Stimulated activated CD4-positive, alpha-beta T cell treated with anti-CD3 and anti-CD28 coated beads, Interleukin-15, amount 100 ng/mL, for 48 hours (primary cell): ENCODE measurements at regions not wholly inside any gene's neighbourhood (a gene's known extent, or its start where the extent isn't known, plus 50 kb on each side); places are given as distances from the start of the nearest gene placed in this dataset.

ENCODE experiments used
- DNase-seq, 2 donors: peaks; one replicate each; pipeline ENCODE4 v3.0.0-alpha.2; 2020; ENCODE audit warnings: low read depth in 2 of 2

DNA sequence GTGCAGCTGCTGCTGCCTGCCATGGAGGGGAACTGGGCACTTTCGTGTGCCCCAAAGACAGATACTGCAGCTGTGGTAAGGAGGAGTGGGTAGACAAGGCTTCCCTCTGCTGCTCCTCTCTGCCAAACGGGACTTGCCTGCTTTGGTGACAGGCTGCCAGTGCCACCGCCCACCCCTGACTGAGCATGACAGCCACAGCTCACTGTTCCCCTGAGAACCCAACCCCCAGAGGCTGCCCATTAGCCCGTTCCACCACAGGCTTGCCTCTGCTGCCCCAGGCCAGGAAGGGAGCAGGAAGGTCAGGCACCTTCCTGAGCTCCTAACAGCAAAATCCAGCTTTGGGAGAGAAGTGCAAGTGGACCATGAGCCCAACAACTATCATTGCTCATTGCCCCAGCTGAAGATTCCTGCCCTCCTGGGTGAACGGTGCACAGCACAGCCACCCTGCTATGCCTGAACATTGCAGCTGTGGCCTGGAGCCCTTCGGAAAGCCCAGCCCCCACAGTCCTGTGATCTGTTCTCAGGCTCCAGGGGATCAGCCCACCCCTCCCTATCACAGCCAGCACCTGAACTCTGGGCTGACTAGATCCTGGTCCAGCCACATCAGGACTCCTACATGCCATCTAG lies 58.7 kb upstream of the ANTXRL start:
- no peak for DNase-seq

DNA sequence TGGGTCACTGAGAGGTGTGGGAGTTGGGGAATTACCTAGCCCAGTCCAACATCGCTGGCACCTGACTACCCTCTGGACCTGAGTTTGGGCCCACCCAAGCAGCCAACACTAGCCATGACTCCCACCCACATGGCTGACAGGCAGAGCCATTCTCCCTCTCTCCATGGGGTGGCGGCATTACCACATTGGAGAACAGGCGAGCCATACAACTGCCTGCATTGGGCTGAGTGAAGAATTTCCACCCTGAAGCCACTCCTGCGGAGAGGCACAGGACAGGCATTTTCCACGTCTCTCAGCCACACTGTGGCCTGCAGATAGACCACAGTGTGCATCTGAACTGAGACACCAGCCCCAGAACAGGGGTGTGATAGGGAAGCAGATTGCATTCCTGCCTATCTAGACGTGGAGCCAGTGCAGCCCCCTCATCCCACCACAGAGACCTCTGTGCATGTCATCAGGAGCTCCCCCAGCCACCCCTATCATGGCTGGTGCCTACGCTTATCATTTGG lies 58.2 kb upstream of the ANTXRL start:
- DNase-seq, result peak; percentile 37 to 62

DNA sequence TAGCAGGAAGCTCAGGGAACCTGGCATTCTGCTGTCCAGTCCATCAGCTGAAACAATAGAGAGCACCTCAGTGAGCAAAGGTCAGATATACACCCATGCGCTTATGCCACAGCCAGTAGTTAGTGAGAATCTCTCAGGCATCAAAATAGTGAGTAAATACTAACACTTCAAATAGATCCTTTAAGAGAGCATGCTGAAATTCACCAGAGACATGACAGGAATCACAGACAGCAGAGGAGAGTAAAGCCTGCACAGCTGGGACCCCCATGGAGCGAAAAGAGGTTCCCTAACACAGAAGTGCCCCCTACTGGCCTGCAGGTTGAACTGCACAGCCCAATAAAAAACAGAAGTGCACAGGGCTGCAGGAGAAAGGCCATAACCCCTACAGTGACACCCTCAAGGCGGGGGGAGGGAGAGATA lies 57.6 kb upstream of the ANTXRL start:
- no peak for DNase-seq

DNA sequence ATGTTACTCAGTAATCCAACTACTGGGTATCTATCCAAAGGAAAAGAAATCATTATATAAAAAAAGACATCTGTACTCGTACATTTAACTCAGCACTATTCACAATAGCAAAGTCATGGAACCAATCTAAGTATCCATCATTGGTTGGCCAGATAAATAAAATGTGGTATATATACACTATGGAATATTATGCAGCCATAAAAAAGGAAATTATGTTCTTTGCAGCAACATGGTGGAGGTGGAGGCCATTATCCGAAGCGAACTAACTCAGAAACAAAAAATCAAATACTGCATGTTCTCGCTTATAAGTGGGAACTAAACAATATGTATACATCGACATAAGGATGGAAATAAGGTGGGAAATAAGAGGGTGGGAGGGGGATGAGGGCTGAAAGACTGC lies 56.2 kb upstream of the ANTXRL start:
- no peak for DNase-seq

DNA sequence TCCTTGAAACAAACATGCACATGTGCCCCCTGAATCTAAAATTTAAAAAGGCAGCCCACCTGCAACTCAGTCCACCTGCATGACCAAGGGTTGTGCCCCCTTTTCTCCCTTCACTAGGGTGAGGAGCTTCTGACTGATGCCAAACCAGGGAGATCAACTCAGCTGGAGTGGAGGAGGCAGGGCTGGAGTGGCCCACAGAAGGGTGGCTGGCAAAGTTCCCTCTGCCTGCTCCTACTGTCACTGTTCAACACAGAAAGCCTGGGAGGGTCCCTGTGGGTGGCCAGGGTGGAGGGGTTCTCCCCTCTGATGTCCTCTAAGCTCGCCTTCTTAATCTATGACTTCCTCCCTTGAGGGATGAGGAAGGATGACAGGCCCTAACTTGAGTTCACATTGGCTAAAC lies 55.7 kb upstream of the ANTXRL start:
- no peak for DNase-seq

DNA sequence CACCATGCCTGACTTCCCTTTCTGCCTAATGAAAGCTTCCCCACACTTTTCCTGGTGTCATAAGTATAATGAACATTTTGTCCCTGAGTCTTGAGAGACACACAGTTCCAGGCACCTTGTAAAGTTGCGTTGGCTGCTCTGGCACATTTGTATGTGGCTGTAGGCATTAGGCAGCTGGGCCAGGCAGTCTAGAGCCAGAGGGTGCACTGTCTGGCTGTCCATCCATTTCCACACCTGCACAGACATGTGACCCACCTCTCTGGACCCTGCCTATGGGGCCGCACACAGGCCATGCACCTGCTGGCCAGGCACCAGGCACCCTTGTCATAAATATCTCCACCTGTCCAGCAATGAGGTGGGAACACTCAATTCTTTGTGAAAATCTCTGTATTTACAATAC lies 54.7 kb upstream of the ANTXRL start:
- DNase-seq, result no peak

DNA sequence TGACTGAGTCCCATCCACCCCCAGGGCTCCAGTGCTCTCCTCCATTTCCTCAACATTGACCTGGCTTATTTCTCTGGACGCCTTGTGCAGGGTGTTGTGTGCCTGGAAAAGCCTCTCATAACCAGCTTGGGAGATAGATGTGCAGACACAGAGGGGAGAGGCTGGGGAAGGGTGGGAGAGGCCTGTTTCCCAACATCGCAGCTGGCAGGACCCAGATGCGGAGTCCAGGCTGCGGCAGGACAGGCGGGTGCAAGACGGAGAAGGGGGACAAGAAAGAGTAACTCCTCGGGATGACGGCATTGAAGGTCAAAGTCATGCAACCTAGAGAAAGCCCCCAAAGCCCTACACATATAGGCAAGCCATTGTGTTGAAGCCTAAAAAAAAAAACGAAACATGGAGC lies 54.1 kb upstream of the ANTXRL start:
- no peak for DNase-seq

DNA sequence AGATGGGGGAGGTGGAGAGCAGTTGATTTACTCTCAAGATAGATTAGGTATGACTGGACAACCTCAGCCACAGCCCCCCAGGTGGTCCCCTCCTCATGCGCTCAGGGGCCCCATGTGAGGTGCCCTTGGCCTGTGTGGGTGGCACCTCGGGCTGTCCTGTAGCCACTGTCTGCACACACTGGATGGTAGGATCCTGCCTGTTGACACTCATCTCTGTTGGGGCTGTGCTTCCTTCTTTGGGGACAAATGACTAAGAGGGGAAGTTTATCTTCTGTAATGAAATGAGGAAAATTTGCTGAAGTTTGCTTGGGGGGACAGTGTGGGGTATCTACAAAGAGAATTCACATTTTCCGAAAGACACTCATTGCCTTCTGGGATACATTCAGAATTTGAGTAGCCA lies 53.6 kb upstream of the ANTXRL start:
- DNase-seq, result no peak

DNA sequence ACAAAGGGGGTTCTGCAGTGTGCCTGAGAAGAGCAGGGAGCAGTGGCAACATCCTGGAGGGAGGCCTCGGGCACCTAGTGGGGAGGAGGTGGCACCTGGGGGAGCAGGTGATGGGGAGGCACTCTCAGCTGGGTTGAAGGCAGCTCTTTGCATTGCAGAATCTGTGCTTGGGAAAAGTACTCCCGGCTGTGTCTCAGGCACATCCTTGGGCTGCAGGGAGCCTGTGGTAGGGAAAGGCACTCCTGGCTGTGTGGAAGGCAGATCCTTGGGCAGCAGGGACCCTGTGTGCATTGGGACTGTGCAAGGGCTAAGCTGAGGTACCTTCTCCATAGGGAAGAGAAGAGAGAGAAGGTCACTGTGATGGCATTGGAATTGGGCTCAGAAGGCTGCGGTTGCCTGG lies 52.8 kb upstream of the ANTXRL start:
- no peak for DNase-seq

DNA sequence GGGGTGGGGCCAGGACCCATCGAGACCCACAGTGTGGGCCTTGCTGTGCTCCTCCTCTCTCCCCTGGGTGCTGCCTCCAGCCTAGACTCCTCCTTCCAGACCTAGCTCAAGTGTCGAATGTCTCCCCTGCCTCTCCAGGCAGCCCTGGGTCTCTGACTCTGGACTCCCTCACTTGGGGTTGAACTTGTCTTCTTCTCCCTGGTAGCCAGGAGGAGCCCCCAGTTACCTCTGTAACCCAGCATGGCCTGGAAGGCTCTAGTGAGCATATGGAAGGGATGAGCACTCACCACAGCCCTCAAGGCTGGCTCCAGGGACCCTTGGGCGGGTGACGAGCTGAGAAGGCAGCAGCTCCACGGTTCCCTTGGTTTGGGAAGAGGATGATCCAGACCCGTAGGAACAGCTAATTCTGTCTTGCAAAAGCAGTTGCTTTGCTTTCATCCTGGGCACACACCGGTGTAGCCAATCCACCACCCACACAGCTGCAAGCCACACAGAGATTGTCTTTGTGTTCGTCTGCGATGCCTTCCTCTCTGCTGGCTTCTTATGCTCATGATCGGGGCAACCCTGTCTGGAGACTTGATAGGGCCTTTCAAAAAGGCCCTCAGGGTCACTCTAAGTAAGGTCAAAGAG lies 52.3 kb upstream of the ANTXRL start:
- no peak for DNase-seq

DNA sequence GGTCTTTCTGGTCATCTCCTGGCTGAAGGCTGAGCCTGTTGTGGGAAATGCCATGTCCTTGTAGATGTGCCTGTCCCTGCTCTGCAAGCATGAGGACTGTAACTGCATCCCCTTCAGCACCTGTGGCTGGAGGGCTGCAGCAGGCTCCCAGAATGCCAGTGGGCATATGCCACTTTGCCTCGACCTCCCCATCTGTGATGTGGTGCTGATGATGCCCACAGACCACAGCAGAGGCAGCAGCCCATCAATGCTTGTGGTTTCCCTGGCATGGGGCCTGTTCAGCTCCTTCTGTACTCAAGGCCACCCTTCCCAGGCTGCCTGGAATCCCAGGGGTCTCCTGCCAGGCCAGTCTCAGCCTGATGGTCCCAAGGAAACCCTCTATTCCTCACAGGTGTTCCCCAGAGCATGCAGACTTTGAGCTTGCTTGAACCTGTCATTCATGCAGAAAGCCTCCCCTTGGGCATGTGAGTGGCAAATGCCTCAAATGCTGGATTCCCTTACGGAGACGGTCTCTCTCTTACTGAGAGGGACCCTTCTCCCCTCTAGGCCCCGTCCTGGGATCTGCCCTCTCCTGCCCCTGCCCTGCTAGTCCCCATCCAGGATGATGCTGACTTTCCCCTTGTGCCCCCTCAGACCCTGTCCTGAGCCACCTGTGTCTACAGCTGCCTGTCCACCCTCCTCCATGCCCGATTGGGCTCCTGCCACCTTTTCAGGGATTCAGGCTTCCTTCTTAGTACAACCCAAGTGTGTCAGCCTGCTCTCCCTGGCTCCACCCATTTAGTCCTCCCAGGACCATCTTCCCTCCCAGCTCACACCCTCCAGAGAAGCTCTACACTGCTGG lies 50.9 kb upstream of the ANTXRL start:
- no peak for DNase-seq

DNA sequence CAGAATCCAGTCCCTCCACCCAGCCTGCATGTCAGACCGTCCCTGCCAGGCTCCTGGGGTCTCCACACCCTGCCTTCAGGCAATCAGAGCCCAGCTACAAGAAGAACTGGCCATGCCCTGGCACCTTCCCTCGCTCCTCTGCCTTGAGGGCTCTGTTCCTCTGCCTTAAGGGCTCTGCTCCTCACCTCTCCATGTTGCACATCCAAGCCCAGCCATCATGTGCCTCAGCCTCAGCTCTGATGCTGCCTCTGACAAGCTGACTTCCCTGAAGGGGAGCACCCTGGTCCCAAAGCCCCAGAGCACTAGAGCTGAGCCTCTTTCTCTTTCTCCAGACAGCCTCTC lies 50.3 kb upstream of the ANTXRL start:
- DNase-seq, result no peak

DNA sequence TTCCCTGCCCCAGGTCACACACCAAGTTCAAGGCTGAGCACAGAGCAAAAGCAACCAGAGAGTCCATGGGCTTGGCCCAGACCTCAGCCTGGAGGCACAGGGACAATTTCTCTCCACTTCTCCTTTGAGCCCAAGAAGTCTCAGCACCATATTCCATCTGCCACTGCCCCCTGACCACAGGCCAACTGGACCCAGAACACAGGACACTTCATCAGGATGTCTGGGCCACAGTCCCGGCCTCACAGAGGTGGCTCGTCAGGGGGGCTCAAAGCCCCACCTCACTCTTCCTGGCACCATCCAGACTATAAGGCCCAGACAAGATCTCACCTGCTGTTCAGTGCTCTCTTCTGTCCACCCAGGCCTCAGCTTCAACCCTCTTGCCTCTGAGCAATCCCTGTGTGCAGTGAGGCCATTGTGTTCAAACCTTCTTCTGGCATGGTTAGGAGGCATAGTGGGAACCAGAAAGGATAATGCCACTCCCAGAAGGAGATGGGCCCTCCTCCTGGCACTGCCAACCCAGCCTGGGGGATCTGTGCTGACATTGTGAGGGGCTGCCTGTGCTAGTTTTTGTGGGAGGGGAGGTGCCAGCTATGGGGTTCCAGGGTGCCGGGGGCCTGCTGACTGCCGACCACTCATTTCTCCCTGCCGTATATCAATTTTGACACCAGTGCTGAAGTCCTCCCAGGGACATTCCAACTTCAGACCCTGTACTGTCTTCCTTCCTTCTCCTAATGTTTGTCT lies 49.7 kb upstream of the ANTXRL start:
- DNase-seq, result no peak
